ENCODE measurements at regions not wholly inside any gene's neighbourhood (a gene's known extent, or its start where the extent isn't known, plus 50 kb on each side); places are given as distances from the start of the nearest gene placed in this dataset.

GRCh38 chrX:40303256-40304077 is 205.7 kb upstream of the BCOR start:
- TF ChIP-seq CTCF (IDR thresholded peaks at IDR 0.05), result no peak
- no peak for TF ChIP-seq HDAC2 (IDR thresholded peaks at IDR 0.05)
- no peak for TF ChIP-seq KDM1A (IDR thresholded peaks at IDR 0.05; ENCODE audit: low read depth)
- TF ChIP-seq SREBF2 (IDR thresholded peaks at IDR 0.05), result no peak
- TF ChIP-seq PBX3 (IDR thresholded peaks at IDR 0.05), result no peak
- TF ChIP-seq POLR2A (IDR thresholded peaks at IDR 0.05; ENCODE audit: low read length), result no peak
- TF ChIP-seq ZSCAN20 (CRISPR knock-in tag; IDR thresholded peaks at IDR 0.05), result no peak
- TF ChIP-seq NR3C1 (IDR thresholded peaks at IDR 0.05), result no peak
- TF ChIP-seq RNF2 (IDR thresholded peaks at IDR 0.05; ENCODE audit: borderline replicate concordance, low read depth), result no peak
- TF ChIP-seq ZFP36 (IDR thresholded peaks at IDR 0.05; ENCODE audit: borderline replicate concordance, partially characterized antibody), result no peak
- TF ChIP-seq RAD21 (conservative IDR thresholded peaks at IDR 0.05 in 1 of 2, IDR thresholded peaks at IDR 0.05 in 1 of 2), result no peak
- TF ChIP-seq HMGXB4 (CRISPR knock-in tag; IDR thresholded peaks at IDR 0.05; ENCODE audit: borderline replicate concordance), result no peak
